HG03342 (cell line): ENCODE measurements at regions not wholly inside any gene's neighbourhood (a gene's known extent, or its start where the extent isn't known, plus 50 kb on each side); places are given as distances from the start of the nearest gene placed in this dataset.

ENCODE experiments used
- ATAC-seq: cut with Tn5 transposase; IDR thresholded peaks from one replicate; pipeline ENCODE4 v1.9.1; 2021; ENCODE audit warnings: mild to moderate bottlenecking, moderate library complexity; ENCODE audit not compliant: unreplicated experiment

DNA sequence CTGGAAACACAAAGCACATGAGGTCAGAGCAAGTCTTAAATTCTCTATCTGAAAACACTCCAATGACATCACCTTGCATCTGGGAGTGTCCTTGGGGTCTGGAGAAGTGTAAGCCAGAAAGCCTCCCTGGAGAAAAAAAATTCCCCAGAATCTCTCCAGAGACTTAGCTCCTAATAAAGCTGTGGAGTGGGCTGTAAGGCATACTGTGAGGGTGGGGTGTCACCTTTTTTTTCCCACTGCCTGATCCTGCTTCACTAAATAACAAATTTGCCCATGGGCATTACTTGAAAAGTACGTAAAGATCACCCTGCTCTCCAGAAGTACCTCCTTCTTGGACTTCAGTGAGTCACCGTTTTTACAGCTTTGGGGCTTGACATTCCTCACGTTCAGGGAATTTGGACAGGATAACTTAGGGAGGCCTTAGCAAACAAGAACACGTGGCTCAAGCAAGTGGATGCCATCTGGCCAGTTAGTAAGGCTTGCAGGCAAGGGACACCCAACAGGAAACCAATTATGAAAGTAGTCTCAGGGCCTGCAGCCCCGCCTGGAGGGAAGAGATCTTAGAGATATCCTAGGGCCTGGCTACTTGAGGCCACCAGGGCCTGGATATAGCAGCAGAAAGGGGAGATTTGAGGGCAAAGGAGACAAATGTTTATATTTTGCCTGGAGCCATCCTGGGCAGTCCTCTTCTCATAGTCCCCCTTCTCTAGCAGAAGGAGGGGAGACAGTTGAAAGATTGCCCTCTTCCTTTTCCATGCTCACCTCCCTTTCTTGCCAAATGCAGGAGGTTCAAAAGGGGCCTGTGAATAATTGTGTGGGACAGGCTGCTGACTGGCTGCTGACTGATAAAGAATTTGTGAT lies 60.1 kb upstream of the PLAC1 start:
- no peak for ATAC-seq

DNA sequence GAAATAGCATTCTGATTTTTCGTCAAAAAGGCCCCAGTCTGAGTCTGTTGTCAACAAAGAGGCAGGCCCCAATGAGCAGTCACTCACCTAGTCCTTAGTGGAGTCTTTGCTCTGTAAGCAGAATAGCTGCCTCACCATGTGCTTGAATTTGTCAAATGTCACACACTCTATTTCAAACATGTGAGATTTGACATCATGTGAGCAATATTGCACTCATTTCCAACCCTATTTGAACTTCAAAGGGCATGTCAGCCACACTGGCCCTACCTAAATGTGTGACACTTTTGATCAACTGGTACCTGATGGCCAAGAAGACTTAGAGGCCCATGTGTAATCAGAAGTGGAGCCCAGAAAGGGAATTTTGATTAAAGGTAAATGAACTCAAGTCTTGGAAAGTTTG lies 59.4 kb upstream of the PLAC1 start:
- no peak for ATAC-seq

DNA sequence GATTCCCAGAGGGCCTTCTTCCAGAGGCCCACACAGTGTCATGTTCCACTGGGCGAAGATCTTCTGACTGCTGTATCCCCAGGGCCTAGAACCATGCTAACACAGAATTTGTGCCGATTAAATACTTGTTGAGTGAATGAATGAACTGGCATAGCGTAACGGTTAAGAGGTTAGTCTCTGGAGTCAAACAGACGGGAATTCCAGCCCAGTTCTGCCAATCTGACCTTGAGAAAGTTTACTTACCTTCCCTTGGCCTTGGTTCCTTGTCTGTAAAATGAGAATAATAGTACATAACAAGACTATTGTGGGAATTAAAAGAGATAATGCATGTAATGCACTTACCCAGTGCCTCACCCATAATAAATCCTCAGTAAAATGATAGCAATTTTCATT lies 58.3 kb upstream of the PLAC1 start:
- no peak for ATAC-seq

DNA sequence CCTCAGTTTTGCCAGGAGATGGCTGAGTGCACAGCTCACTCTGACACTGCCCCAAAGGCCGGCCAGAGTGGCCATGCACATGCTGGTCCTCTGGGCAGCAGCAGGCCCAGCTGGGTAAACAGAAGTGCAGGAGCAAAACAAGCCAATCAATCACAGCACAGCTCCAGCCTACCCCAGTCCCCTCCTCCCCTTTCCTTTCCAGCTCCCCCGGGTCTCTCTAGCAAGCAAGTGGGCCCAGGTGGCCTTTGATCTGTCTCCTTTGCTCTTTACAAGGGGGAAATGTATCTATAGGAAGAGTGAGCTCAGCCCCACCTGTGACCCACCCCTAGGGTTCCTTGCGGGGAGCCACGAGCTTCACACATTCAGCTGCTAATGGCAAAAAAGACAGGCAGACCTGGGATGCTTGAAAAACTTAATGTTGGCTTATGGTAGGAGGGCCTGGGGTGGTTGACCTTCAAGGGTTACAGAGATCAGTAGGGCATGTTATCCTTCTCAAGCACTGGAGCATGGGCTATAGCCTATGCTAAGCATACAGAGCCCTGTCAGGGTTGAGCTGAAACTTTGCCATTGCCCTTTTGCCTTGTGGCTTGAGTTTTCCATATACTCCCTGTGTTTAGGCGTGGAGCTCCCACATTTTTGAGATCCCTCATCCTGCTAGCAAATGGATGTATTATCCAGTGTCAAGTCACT lies 57.8 kb upstream of the PLAC1 start:
- no peak for ATAC-seq

DNA sequence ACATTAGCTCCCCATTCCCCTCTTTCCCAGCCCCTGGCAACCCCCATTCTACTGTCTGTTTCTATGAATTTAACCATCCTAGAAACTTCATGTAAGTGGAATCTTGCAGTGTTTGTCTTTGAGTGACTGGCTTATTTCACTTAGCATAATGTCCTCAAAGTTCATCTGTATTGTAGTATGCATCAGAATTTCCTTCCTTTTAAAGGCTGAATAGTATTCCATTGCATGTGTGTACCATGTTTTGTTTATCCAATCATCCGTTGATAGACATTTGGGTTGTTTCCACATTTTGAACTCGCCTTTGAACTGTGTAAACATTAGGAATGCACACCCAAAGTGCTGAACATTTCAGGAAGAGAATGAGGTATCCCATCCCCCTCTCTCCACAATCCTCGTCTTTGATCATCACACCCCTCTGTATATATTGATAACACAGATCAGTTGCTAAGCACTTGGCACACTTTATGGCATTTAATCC lies 56.4 kb upstream of the PLAC1 start:
- ATAC-seq, result no peak

DNA sequence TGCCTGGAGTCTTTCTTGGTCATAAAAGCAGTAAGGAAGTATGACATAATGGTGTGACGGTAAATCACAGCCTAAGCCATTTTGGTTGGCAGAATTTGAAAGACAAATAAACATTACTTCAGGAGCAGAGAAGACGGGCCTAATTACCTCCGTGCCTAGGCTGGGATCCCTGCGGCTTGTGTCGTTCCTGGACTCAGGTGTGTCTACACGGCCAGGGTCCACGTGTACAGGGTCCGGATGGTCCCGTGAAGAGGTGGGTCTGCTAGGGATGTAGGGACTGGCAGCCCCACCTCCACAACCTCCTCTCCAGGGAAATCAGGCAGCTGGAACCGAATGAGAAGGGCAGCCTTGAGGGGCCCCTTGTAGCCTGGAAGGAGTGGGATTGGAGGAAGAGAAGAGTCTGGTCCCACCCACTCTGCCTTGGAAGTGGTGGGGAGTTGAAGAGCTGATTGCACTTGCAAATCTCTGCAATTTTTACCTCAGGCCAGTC lies 55.4 kb upstream of the PLAC1 start:
- ATAC-seq, result no peak

DNA sequence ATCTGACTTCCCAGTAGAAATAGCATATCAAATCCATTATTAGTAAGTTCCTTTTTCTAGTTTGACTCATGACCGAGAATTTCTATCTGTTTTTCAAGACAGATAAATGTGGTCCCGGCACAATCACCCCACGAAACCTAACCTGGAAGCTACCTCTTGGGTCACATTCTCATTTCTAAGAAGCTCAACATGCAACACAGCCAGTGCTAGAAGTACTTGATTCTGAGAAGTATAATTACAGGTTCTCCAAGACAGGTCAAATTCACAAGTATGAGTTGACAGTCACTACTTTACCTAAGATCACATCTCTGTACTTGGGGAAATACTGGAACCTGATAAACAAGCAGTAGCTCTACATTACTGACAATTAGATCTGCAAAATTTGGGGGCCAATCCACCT lies 54.0 kb upstream of the PLAC1 start:
- no peak for ATAC-seq

DNA sequence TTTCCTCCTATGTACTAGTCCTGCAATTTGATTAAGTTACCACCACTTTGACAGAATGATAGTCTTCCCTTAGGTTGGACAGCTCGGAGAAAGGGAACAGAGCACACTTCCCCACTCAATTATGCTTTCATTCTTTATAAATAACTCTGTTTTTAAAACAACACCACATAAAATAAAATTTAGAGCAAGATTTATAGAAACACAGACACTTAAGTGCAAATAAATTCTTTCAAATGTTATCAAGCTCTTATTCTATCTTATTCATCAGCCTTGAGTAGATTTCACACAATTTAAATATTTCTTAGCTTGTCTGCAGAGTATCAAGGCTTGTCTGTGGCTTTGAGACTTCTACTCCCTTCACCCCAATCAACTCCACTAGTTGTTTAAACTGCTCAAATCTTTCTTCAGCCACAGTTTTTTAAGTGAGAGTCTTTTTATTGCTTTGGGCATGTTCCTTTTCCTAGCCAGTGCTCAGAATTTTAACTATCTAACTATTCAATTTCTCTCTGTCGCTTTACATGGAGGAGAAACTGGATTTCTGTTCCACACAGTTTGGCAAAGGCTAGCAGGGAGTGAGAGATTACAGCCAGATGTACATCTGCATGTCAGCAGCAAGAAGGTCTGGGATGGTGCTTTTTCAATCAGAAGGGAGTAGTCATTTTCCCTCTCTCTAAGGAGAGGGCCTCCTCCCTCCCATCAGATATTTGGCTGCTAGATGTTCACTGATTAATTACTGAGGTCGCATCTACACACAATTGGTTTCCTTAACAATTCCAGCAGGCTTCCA lies 53.1 kb upstream of the PLAC1 start:
- ATAC-seq, result no peak
